Activated B cell treated with CpG ODN at 0.5 μM for 24 hours (primary cell): ENCODE measurements at regions not wholly inside any gene's neighbourhood (a gene's known extent, or its start where the extent isn't known, plus 50 kb on each side); places are given as distances from the start of the nearest gene placed in this dataset.

Experiments used
- ATAC-seq: fragments of 200-7000 bp; cut with Tn5 transposase; one replicate; pipeline ENCODE4 v1.10.0; 2021; ENCODE audit warnings: low read depth, mild to moderate bottlenecking, moderate library complexity
- CTCF ChIA-PET: fragments of 350-600 bp; sonication (Branson Sonifier 250); formaldehyde crosslinking; loops from one replicate; lab custom pipeline; 2021; ENCODE audit warnings: antibody characterized with exemption; lab: Charles Lee
- POLR2A ChIA-PET: fragments of 350-600 bp; sonication (Branson Sonifier 250); formaldehyde crosslinking; loops from one replicate; lab custom pipeline; 2021; ENCODE audit warnings: antibody characterized with exemption; lab: Charles Lee
- DNase-seq: peaks from one replicate; pipeline ENCODE4 v3.0.0; 2022
- H3K27ac Mint-ChIP-seq: one replicate; pipeline ENCODE4 v1.8.0; 2020; ENCODE audit warnings: mixed read lengths
- H3K27me3 Mint-ChIP-seq: one replicate; pipeline ENCODE4 v1.8.0; 2021; ENCODE audit warnings: mixed read lengths
- H3K36me3 Mint-ChIP-seq: one replicate; pipeline ENCODE4 v1.8.0; 2021; ENCODE audit warnings: low read depth, mixed read lengths
- H3K4me1 Mint-ChIP-seq: one replicate; pipeline ENCODE4 v1.8.0; 2021; ENCODE audit warnings: mixed read lengths
- H3K4me3 Mint-ChIP-seq: one replicate; pipeline ENCODE4 v1.8.0; 2020; ENCODE audit warnings: mild to moderate bottlenecking, mixed read lengths
- H3K9me3 Mint-ChIP-seq: one replicate; pipeline ENCODE4 v1.8.0; 2020; ENCODE audit warnings: mixed read lengths
- CTCF ChIP-seq: fragments of 200-600 bp; IDR thresholded peaks from one replicate; pipeline ENCODE4 v1.8.0; 2022; ENCODE audit warnings: antibody characterized with exemption, mild to moderate bottlenecking
- intact Hi-C: fragments of 100-400 bp; cut with micrococcal nuclease; formaldehyde crosslinking; loops from one replicate; pipeline ENCODE4 v1.15.1; 2024

DNA sequence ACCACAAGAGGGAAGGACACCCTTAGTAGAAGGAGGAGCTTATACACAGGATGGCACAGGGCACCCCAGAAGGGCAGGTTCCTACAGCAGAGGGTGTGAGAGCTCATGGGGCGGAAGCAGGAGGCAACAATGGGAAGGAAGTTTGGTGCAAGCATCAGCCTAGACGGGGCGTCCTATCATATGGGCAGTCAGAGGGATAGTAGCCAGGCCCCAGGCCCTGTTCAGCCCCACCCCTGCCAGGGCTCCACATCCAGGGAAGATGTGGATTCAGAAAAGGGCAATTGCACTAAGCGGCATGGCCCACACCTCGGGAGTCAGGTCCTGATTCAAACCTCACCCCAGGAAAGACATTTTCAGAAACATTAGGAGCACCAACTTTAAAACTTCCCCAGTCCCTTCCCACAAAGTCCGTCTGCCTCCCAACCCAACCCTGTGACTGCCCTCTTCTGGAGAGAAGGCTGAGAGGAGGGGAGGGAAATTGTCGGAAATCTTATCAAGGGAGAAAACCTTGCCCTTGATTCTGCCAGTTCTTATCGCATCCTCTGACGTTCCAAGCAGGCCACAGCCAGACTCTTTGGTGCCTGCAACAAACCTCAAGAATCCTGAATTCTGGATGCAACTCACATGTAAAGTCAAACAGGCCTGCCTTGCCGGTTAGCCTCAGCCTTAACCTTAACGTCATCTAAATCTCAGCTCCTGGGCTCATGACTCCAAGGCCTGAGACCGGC lies 198.8 kb upstream of the CDH5 start:
- Mint-ChIP-seq H3K4me1 (no peaks in the 10 kb centered on the region), H3K4me3 (no peak overlapping the region), H3K27me3 (peaks cover 5% of the 10 kb centered on the region), H3K36me3 (no peaks in the 10 kb centered on the region), H3K27ac (no peak overlapping the region), H3K9me3 (no peaks in the 10 kb centered on the region)
- no peak for TF ChIP-seq CTCF
- no peak for ATAC-seq
- POLR2A ChIA-PET: no interaction called here
- DNase-seq: no peak
- CTCF ChIA-PET: no interaction called here
- intact Hi-C loops: no loop called here

- no peak for TF ChIP-seq CTCF
- DNase-seq: no peak
- H3K4me1 Mint-ChIP-seq: no peaks in the 10 kb centered on the region
- H3K4me3 Mint-ChIP-seq: no peak overlapping the region
- ATAC-seq: no peak
- peaks cover 5% of the 10 kb centered on the region for H3K27me3 Mint-ChIP-seq
- intact Hi-C loops: no loop called here
- no peaks in the 10 kb centered on the region for H3K9me3 Mint-ChIP-seq
- ChIA-PET CTCF (no interaction called here), POLR2A (no interaction called here)
- H3K27ac Mint-ChIP-seq: no peak overlapping the region
- H3K36me3 Mint-ChIP-seq: no peaks in the 10 kb centered on the region
Observed at GRCh38 chr16:66166490-66166889, 200.0 kb upstream of the CDH5 start.

DNA sequence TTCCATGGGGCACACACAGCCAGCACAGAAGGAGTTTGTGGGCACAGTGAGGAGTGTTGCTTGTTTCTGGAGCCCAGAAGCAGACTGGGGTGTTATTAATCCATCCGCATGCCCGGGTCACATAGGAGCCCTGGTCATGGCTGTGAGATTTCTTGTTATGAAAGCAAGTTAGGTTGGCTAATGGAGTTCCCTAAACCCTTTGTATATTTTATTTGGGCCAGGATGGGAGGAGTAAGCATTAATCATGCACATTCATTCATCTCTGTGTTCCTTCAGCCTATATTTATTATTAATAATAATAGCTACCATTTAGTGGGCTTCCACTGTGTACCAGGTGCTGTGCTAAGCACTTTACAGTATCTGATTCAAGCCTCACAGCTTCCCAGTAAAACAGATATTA lies 200.6 kb upstream of the CDH5 start:
- no peak for TF ChIP-seq CTCF
- intact Hi-C loops: no loop called here
- no peak overlapping the region for H3K4me3 Mint-ChIP-seq
- no peaks in the 10 kb centered on the region for H3K9me3 Mint-ChIP-seq
- POLR2A ChIA-PET: no interaction called here
- no peaks in the 10 kb centered on the region for H3K4me1 Mint-ChIP-seq
- CTCF ChIA-PET: no interaction called here
- H3K36me3 Mint-ChIP-seq: no peaks in the 10 kb centered on the region
- peaks cover 2% of the 10 kb centered on the region for H3K27me3 Mint-ChIP-seq
- H3K27ac Mint-ChIP-seq: no peak overlapping the region
- ATAC-seq: no peak
- no peak for DNase-seq

DNA sequence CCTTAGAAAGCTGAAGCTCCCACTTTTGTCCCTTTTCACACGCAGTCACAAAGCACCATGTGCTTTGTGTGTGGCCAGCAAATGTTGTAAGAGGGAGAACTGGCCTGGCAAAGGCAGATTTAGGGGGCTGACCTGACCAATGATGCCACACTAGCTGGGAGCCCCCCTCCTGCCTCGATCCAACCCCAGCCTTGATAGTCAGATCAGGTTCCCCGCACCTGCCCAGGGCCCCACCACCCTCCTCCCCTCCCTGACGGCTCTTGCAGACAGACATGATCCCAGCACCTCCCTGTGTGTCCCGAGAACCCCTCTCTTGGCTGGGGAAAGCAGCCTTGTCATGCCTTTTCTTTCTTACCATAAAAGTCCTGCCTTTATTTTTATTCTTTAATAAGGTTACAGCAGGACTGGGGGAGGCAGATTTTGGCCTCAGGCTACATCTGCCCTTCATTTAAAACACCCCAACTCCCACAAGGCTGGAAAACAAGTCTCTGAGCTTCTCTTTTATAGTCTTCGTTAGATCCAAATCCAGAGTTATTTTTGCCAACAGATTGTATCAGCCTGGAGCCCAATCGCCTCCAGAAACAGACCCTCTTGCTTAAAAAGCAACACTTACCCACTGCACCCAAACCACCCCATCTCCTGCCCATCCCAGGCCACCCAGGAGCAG lies 201.8 kb upstream of the CDH5 start:
- intact Hi-C loops: no loop called here
- TF ChIP-seq CTCF: no peak
- no peaks in the 10 kb centered on the region for H3K36me3 Mint-ChIP-seq
- H3K4me1 Mint-ChIP-seq: no peaks in the 10 kb centered on the region
- H3K9me3 Mint-ChIP-seq: no peaks in the 10 kb centered on the region
- no peaks in the 10 kb centered on the region for H3K27me3 Mint-ChIP-seq
- ATAC-seq: no peak
- ChIA-PET CTCF (no interaction called here), POLR2A (no interaction called here)
- no peak overlapping the region for H3K4me3 Mint-ChIP-seq
- H3K27ac Mint-ChIP-seq: no peak overlapping the region
- DNase-seq: no peak

- no peak for TF ChIP-seq CTCF
- ATAC-seq (no peak), DNase-seq (no peak)
- ChIA-PET CTCF (no interaction called here), POLR2A (no interaction called here)
- Mint-ChIP-seq H3K4me3 (no peak overlapping the region), H3K36me3 (no peaks in the 10 kb centered on the region), H3K4me1 (no peaks in the 10 kb centered on the region), H3K27me3 (no peaks in the 10 kb centered on the region), H3K9me3 (no peaks in the 10 kb centered on the region), H3K27ac (no peak overlapping the region)
- intact Hi-C loops: no loop called here
Observed at GRCh38 chr16:66162821-66163220, 203.7 kb upstream of the CDH5 start.
